Sigmoid colon (tissue), 4 donors: ENCODE measurements at regions not wholly inside any gene's neighbourhood (a gene's known extent, or its start where the extent isn't known, plus 50 kb on each side); places are given as distances from the start of the nearest gene placed in this dataset.

ENCODE experiments used
- CTCF ChIP-seq, 4 experiments: fragments of 450-650 bp in 3 of 4; fragments of 200-600 bp in 1 of 4; IDR thresholded peaks; one replicate each; pipeline ENCODE4 v1.5.1; 2016 to 2019; ENCODE audit warnings: antibody characterized with exemption in 4 of 4, mild to moderate bottlenecking in 3 of 4, moderate library complexity in 2 of 4
- POLR2A ChIP-seq, 2 donors: fragments of 450-650 bp; IDR thresholded peaks; one replicate each; pipeline ENCODE4 v1.6.1; 2016; ENCODE audit warnings: antibody characterized with exemption in 2 of 2, mild to moderate bottlenecking in 2 of 2, moderate library complexity in 2 of 2
- POLR2AphosphoS5 ChIP-seq, 4 donors: sonication (generic); formaldehyde crosslinking; IDR thresholded peaks; one replicate each; pipeline ENCODE4 v1.6.1; 2017; ENCODE audit warnings: antibody characterized with exemption in 4 of 4

- TF ChIP-seq POLR2A (IDR thresholded peaks at IDR 0.05) (no peak), CTCF (IDR thresholded peaks at IDR 0.05) (no peak), POLR2AphosphoS5 (IDR thresholded peaks at IDR 0.05) (no peak)
Observed at GRCh38 chr4:138439143-138439581, 197.0 kb upstream of the SLC7A11 start.
